Activated naive CD4-positive, alpha-beta T cell treated with anti-CD3 and anti-CD28 coated beads for 36 hours (primary cell): ENCODE measurements at regions not wholly inside any gene's neighbourhood (a gene's known extent, or its start where the extent isn't known, plus 50 kb on each side); places are given as distances from the start of the nearest gene placed in this dataset.
A peak's percentile ranks its signal among the peaks of the same experiment; 100 is the strongest.
"Not testable (repeated sequence)": the region's sequence is repeated elsewhere in the genome, so short reads cannot be mapped to it uniquely, and the experiment has no call there.

Experiments
- CTCF ChIA-PET: fragments of 350-600 bp; sonication (Branson Sonifier 250); formaldehyde crosslinking; loops from one replicate; lab custom pipeline; 2021; ENCODE audit warnings: antibody characterized with exemption; lab: Charles Lee
- DNase-seq: peaks from one replicate; pipeline ENCODE4 v3.0.0-alpha.2; 2020
- H3K27ac Mint-ChIP-seq: one replicate; pipeline ENCODE4 v1.8.0; 2021; ENCODE audit warnings: mild to moderate bottlenecking, mixed read lengths
- H3K27me3 Mint-ChIP-seq: one replicate; pipeline ENCODE4 v1.8.0; 2021; ENCODE audit warnings: low read depth, mixed read lengths
- H3K36me3 Mint-ChIP-seq: one replicate; pipeline ENCODE4 v1.8.0; 2021; ENCODE audit warnings: low read depth, mixed read lengths
- H3K4me1 Mint-ChIP-seq: one replicate; pipeline ENCODE4 v1.8.0; 2021; ENCODE audit warnings: low read depth, mixed read lengths
- H3K4me3 Mint-ChIP-seq: one replicate; pipeline ENCODE4 v1.8.0; 2021; ENCODE audit warnings: mild to moderate bottlenecking, moderate library complexity, mixed read lengths
- H3K9me3 Mint-ChIP-seq: one replicate; pipeline ENCODE4 v1.8.0; 2021; ENCODE audit warnings: mixed read lengths
- intact Hi-C: fragments of 100-400 bp; cut with micrococcal nuclease; formaldehyde crosslinking; loops from one replicate; pipeline ENCODE4 v1.15.1; 2023

GRCh38 chr2:242071936-242072335 is 202.4 kb downstream of the RTP5 start:
- H3K27ac Mint-ChIP-seq, intact Hi-C loops, DNase-seq, CTCF ChIA-PET, H3K4me3 Mint-ChIP-seq, H3K9me3 Mint-ChIP-seq, H3K27me3 Mint-ChIP-seq, H3K36me3 Mint-ChIP-seq, H3K4me1 Mint-ChIP-seq: not testable (repeated sequence)

- Mint-ChIP-seq H3K27ac (no peak overlapping the region), H3K27me3 (peaks cover 3% of the 10 kb centered on the region), H3K4me1 (no peaks in the 10 kb centered on the region), H3K9me3 (no peaks in the 10 kb centered on the region), H3K4me3 (no peak overlapping the region), H3K36me3 (no peaks in the 10 kb centered on the region)
- CTCF ChIA-PET: no interaction called here
- intact Hi-C loops: no loop called here
- DNase-seq: no peak
Measured at GRCh38 chr2:242075168-242075567, 205.6 kb downstream of the RTP5 start.

- no peaks in the 10 kb centered on the region for H3K36me3 Mint-ChIP-seq
- no peaks in the 10 kb centered on the region for H3K9me3 Mint-ChIP-seq
- CTCF ChIA-PET: interaction anchor here (0.9 kb wide), 1 partner anchor 75 kb away, joined by 4 read pairs; no protein-coding TSS in a partner anchor
- no peak for DNase-seq
- H3K27me3 Mint-ChIP-seq: peaks cover 3% of the 10 kb centered on the region
- no peaks in the 10 kb centered on the region for H3K4me1 Mint-ChIP-seq
- no peak overlapping the region for H3K4me3 Mint-ChIP-seq
- no peak overlapping the region for H3K27ac Mint-ChIP-seq
- intact Hi-C loops: no loop called here
Measured at GRCh38 chr2:242075696-242076095, 206.2 kb downstream of the RTP5 start.

- H3K27ac Mint-ChIP-seq, H3K36me3 Mint-ChIP-seq, H3K27me3 Mint-ChIP-seq, H3K9me3 Mint-ChIP-seq, H3K4me1 Mint-ChIP-seq, DNase-seq, intact Hi-C loops, H3K4me3 Mint-ChIP-seq: not testable (repeated sequence)
- CTCF ChIA-PET: interaction anchor here (0.9 kb wide), 1 partner anchor 76 kb away, joined by 4 read pairs; no protein-coding TSS in a partner anchor
Measured at GRCh38 chr2:242076184-242076583, 206.7 kb downstream of the RTP5 start.

- H3K27me3 Mint-ChIP-seq, DNase-seq, H3K36me3 Mint-ChIP-seq, H3K4me3 Mint-ChIP-seq, H3K9me3 Mint-ChIP-seq, intact Hi-C loops, H3K27ac Mint-ChIP-seq, H3K4me1 Mint-ChIP-seq, CTCF ChIA-PET: not testable (repeated sequence)
Measured at GRCh38 chr2:242078426-242078825, 208.9 kb downstream of the RTP5 start.

- H3K9me3 Mint-ChIP-seq, H3K4me3 Mint-ChIP-seq, CTCF ChIA-PET, H3K27me3 Mint-ChIP-seq, DNase-seq, H3K4me1 Mint-ChIP-seq, intact Hi-C loops, H3K27ac Mint-ChIP-seq, H3K36me3 Mint-ChIP-seq: not testable (repeated sequence)
Measured at GRCh38 chr2:242079792-242080191, 210.3 kb downstream of the RTP5 start.

GRCh38 chr2:242080575-242081214 is 211.2 kb downstream of the RTP5 start:
- H3K36me3 Mint-ChIP-seq, H3K27ac Mint-ChIP-seq, H3K9me3 Mint-ChIP-seq, H3K4me3 Mint-ChIP-seq, H3K4me1 Mint-ChIP-seq, intact Hi-C loops, CTCF ChIA-PET, H3K27me3 Mint-ChIP-seq, DNase-seq: not testable (repeated sequence)

- H3K4me3 Mint-ChIP-seq, H3K9me3 Mint-ChIP-seq, intact Hi-C loops, H3K36me3 Mint-ChIP-seq, CTCF ChIA-PET, H3K27ac Mint-ChIP-seq, DNase-seq, H3K27me3 Mint-ChIP-seq: not testable (repeated sequence)
- peaks cover 18% of the 10 kb centered on the region for H3K4me1 Mint-ChIP-seq
Measured at GRCh38 chr2:242084034-242084433, 214.5 kb downstream of the RTP5 start.

GRCh38 chr2:242085024-242085674 is 215.6 kb downstream of the RTP5 start:
- DNase-seq: peak; percentile 17
- H3K27me3 Mint-ChIP-seq, H3K9me3 Mint-ChIP-seq, H3K27ac Mint-ChIP-seq, H3K36me3 Mint-ChIP-seq, CTCF ChIA-PET: not testable (repeated sequence)
- Mint-ChIP-seq H3K4me3 (peak overlapping the region; percentile 48), H3K4me1 (peaks cover 26% of the 10 kb centered on the region)
- intact Hi-C loops: loop anchor here (5.0 kb wide), 1 partner anchor 53 kb away; no protein-coding TSS in a partner anchor

- DNase-seq: peak; percentile 35
- Mint-ChIP-seq H3K27ac (no peak overlapping the region), H3K4me1 (peaks cover 27% of the 10 kb centered on the region), H3K36me3 (no peaks in the 10 kb centered on the region), H3K27me3 (peaks cover 5% of the 10 kb centered on the region), H3K9me3 (no peaks in the 10 kb centered on the region), H3K4me3 (peak overlapping the region; percentile 48)
- intact Hi-C loops: loop anchor here (1.0 to 5.0 kb wide), 2 partner anchors 54 to 120 kb away; no protein-coding TSS in a partner anchor
- CTCF ChIA-PET: no interaction called here
Measured at GRCh38 chr2:242085941-242086621, 216.6 kb downstream of the RTP5 start.

GRCh38 chr2:242088044-242088443 is 218.5 kb downstream of the RTP5 start:
- DNase-seq: peak; percentile 43
- CTCF ChIA-PET, H3K27ac Mint-ChIP-seq, H3K9me3 Mint-ChIP-seq, H3K36me3 Mint-ChIP-seq, H3K27me3 Mint-ChIP-seq: not testable (repeated sequence)
- Mint-ChIP-seq H3K4me3 (peak overlapping the region; percentile 87), H3K4me1 (peaks cover 34% of the 10 kb centered on the region)
- intact Hi-C loops: loop anchor here (1.0 to 5.0 kb wide), 2 partner anchors 56 to 207 kb away; no protein-coding TSS in a partner anchor

- intact Hi-C loops: loop anchor here (1.0 to 5.0 kb wide), 2 partner anchors 56 to 207 kb away; no protein-coding TSS in a partner anchor
- peak overlapping the region; percentile 87 for H3K4me3 Mint-ChIP-seq
- peak; percentile 93 for DNase-seq
- H3K27me3 Mint-ChIP-seq: no peaks in the 10 kb centered on the region
- peak overlapping the region; percentile 46 for H3K27ac Mint-ChIP-seq
- CTCF ChIA-PET: no interaction called here
- no peaks in the 10 kb centered on the region for H3K9me3 Mint-ChIP-seq
- no peaks in the 10 kb centered on the region for H3K36me3 Mint-ChIP-seq
- peaks cover 34% of the 10 kb centered on the region for H3K4me1 Mint-ChIP-seq
Measured at GRCh38 chr2:242088471-242089212, 219.1 kb downstream of the RTP5 start.
